CD4-positive, alpha-beta memory T cell (primary cell): ENCODE measurements at regions not wholly inside any gene's neighbourhood (a gene's known extent, or its start where the extent isn't known, plus 50 kb on each side); places are given as distances from the start of the nearest gene placed in this dataset.

Experiments used
- CTCF ChIA-PET: fragments of 350-600 bp; sonication (Branson Sonifier 250); formaldehyde crosslinking; loops from one replicate; lab custom pipeline; 2021; ENCODE audit warnings: inconsistent platforms; ENCODE audit not compliant: partially characterized antibody; lab: Charles Lee
- POLR2A ChIA-PET: fragments of 350-600 bp; sonication (Branson Sonifier 250); formaldehyde crosslinking; loops from one replicate; lab custom pipeline; 2021; ENCODE audit not compliant: partially characterized antibody; lab: Charles Lee
- DNase-seq, 5 donors: peaks; one replicate each; pipeline versions ENCODE4 v3.0.0 to v3.0.0-alpha.2; 2020 to 2022; ENCODE audit warnings: mixed read lengths in 1 of 5
- H3K27ac ChIP-seq: one replicate; pipeline ENCODE4 v1.7.0; 2013; ENCODE audit warnings: low read depth, low read length
- H3K27me3 ChIP-seq: 2 replicates; pipeline ENCODE4 v1.7.0; 2013; ENCODE audit warnings: mild to moderate bottlenecking, low read length, moderate library complexity; ENCODE audit not compliant: insufficient read depth
- H3K36me3 ChIP-seq: 2 replicates; pipeline ENCODE4 v1.7.0; 2013; ENCODE audit warnings: mild to moderate bottlenecking, low read length, moderate library complexity; ENCODE audit not compliant: insufficient read depth
- H3K4me1 ChIP-seq: 2 replicates; pipeline ENCODE4 v1.7.0; 2013; ENCODE audit warnings: mild to moderate bottlenecking, low read length, moderate library complexity; ENCODE audit not compliant: insufficient read depth
- H3K4me3 ChIP-seq, 2 donors: one replicate each; pipeline ENCODE4 v1.7.0; 2013; ENCODE audit warnings: low read length in 2 of 2, mild to moderate bottlenecking in 1 of 2
- H3K9me3 ChIP-seq, 2 donors: one replicate each; pipeline ENCODE4 v1.7.0; 2013; ENCODE audit warnings: low read length in 2 of 2, control low read depth in 1 of 2; ENCODE audit not compliant: control insufficient read depth in 1 of 2
- H3K27ac Mint-ChIP-seq, 7 donors: one replicate each; pipeline ENCODE4 v1.8.0; 2020 to 2021; ENCODE audit warnings: mixed read lengths in 7 of 7, mild to moderate bottlenecking in 6 of 7, inconsistent platforms in 3 of 7, moderate library complexity in 3 of 7
- H3K27me3 Mint-ChIP-seq, 2 donors: one replicate each; pipeline ENCODE4 v1.8.0; 2020 to 2021; ENCODE audit warnings: mixed read lengths in 2 of 2
- H3K36me3 Mint-ChIP-seq, 2 donors: one replicate each; pipeline ENCODE4 v1.8.0; 2020 to 2021; ENCODE audit warnings: mixed read lengths in 2 of 2, inconsistent platforms in 1 of 2, mild to moderate bottlenecking in 1 of 2
- H3K4me1 Mint-ChIP-seq, 4 donors: one replicate each; pipeline ENCODE4 v1.8.0; 2020 to 2021; ENCODE audit warnings: mixed read lengths in 4 of 4, mild to moderate bottlenecking in 1 of 4
- H3K4me3 Mint-ChIP-seq, 8 donors: one replicate each; pipeline ENCODE4 v1.8.0; 2020 to 2021; ENCODE audit warnings: mixed read lengths in 8 of 8, mild to moderate bottlenecking in 7 of 8, moderate library complexity in 6 of 8, inconsistent platforms in 3 of 8
- H3K9me3 Mint-ChIP-seq, 8 donors: one replicate each; pipeline ENCODE4 v1.8.0; 2020 to 2021; ENCODE audit warnings: mixed read lengths in 8 of 8, mild to moderate bottlenecking in 5 of 8, inconsistent platforms in 3 of 8, moderate library complexity in 1 of 8
- intact Hi-C: fragments of 100-400 bp; cut with micrococcal nuclease; formaldehyde crosslinking; loops from one replicate; pipeline ENCODE4 v1.15.1; 2023

DNA sequence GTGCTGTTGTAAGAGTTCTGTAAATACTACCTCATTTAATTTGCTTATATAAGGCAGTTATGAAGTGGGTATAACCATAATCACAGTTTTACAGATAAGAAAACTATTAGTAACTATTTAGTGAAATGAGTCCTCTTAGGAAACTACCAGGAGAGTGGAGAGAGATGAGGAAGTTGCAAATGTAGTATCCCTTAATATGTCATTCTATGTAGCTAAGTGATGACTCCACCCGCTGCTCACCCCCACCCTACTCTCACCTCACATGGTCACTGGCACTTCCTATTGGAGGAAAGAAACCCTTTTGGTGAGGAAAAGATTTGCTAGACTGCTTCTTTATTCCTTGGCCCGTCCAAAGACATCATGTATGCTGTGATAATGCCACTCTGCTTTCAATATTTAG is 241.8 kb upstream of the SLC24A2 start:
- no peak overlapping the region for H3K4me3 Mint-ChIP-seq
- intact Hi-C loops: no loop called here
- no peaks in the 10 kb centered on the region for H3K27me3 Mint-ChIP-seq
- POLR2A ChIA-PET: no interaction called here
- DNase-seq: no peak
- H3K27me3 ChIP-seq: no peaks in the 10 kb centered on the region
- H3K9me3 ChIP-seq: no peaks in the 10 kb centered on the region
- no peaks in the 10 kb centered on the region for H3K36me3 ChIP-seq
- H3K27ac ChIP-seq: no peak overlapping the region
- CTCF ChIA-PET: no interaction called here
- no peak overlapping the region for H3K27ac Mint-ChIP-seq
- no peaks in the 10 kb centered on the region for H3K4me1 ChIP-seq
- peaks cover 0 to 2% (median 0%) of the 10 kb centered on the region in 4 donors for H3K4me1 Mint-ChIP-seq
- H3K36me3 Mint-ChIP-seq: no peaks in the 10 kb centered on the region
- no peak overlapping the region for H3K4me3 ChIP-seq
- H3K9me3 Mint-ChIP-seq: peaks cover 0 to 2% (median 0%) of the 10 kb centered on the region in 8 donors

DNA sequence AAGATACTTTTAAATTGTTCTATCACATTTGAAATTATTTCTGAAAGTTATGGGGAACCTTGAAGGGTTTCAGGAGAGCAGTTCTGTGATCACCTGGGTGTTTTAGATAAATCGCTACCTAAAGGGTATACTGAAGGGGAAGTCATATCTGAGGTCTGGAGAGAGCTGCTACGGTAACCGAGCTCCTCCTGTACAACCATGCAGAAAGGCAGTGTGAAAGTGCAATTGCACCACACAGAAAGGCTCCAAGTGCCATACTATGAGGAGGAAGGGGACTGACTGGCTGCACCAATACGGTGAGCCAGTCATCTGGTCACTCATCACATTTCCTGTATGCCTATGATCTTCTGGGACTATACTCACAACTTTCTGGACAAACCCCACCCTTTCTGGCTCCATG is 241.4 kb upstream of the SLC24A2 start:
- H3K36me3 ChIP-seq: no peaks in the 10 kb centered on the region
- intact Hi-C loops: no loop called here
- no peaks in the 10 kb centered on the region for H3K4me1 ChIP-seq
- no peaks in the 10 kb centered on the region for H3K27me3 ChIP-seq
- H3K4me3 ChIP-seq: no peak overlapping the region
- CTCF ChIA-PET: no interaction called here
- no peak overlapping the region for H3K27ac Mint-ChIP-seq
- H3K9me3 Mint-ChIP-seq: peaks cover 0 to 2% (median 0%) of the 10 kb centered on the region in 8 donors
- POLR2A ChIA-PET: no interaction called here
- no peak overlapping the region for H3K4me3 Mint-ChIP-seq
- H3K4me1 Mint-ChIP-seq: peaks cover 0 to 2% (median 0%) of the 10 kb centered on the region in 4 donors
- no peaks in the 10 kb centered on the region for H3K9me3 ChIP-seq
- no peaks in the 10 kb centered on the region for H3K27me3 Mint-ChIP-seq
- no peak for DNase-seq
- no peak overlapping the region for H3K27ac ChIP-seq
- no peaks in the 10 kb centered on the region for H3K36me3 Mint-ChIP-seq

DNA sequence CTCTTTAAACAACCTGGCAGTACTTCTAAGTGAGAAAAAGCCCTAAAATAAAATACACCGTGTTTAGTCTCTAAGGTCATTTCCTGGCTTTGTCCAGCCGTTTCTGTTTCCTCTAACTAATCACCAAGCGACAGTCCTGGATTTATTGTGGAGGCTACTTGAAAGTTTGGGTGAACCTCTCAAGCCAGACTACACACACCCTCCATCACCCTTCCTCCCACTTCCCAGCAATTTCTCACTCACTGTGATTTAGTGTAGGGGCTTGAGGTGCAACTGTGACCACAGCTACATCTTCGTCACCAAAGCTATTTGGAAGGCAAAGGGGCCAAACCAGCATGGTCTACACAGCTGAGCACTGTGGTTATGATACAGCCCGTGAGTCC is 240.0 kb upstream of the SLC24A2 start:
- H3K27me3 Mint-ChIP-seq: no peaks in the 10 kb centered on the region
- Histone ChIP-seq H3K4me3 (no peak overlapping the region), H3K9me3 (no peaks in the 10 kb centered on the region), H3K36me3 (no peaks in the 10 kb centered on the region), H3K27ac (no peak overlapping the region), H3K27me3 (no peaks in the 10 kb centered on the region), H3K4me1 (no peaks in the 10 kb centered on the region)
- DNase-seq: no peak
- no peak overlapping the region for H3K4me3 Mint-ChIP-seq
- peak overlapping the region in 1 of 7 donors; percentile 7 for H3K27ac Mint-ChIP-seq
- CTCF ChIA-PET: no interaction called here
- peaks cover 0 to 2% (median 0%) of the 10 kb centered on the region in 8 donors for H3K9me3 Mint-ChIP-seq
- POLR2A ChIA-PET: no interaction called here
- H3K36me3 Mint-ChIP-seq: no peaks in the 10 kb centered on the region
- H3K4me1 Mint-ChIP-seq: peaks cover 0 to 2% (median 0%) of the 10 kb centered on the region in 4 donors
- intact Hi-C loops: no loop called here

DNA sequence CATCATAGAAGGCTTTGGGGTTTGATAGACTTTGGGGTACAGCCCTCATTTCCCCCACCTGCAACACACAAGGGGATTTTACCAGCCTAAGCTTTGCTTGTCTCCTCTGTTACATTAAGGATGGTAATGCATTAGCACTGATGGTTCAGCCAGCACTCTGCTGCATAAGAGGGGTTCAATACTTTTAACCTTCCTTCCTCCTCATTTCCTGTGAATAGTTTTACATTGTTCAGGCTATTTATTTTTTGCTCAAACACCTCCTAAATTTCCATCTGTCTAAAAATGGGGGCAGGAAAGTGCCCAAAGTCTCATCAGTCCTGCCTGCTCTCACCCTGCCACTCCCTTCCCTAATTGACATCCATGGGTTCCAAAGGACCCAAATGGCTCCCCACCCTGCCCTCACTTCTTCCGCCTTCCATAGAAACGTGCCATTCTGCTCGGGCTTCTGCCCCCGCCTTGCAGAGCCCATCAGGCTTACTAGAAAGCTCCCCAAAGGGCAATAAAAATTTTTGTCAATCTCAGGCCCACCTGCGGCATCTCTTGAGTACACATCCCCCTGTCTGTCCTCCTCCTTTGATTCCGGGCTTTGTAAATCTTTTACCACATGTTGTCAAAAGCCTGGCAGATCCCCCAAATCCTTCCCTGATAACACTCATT is 239.5 kb upstream of the SLC24A2 start:
- no peaks in the 10 kb centered on the region for H3K36me3 Mint-ChIP-seq
- peaks cover 0 to 2% (median 0%) of the 10 kb centered on the region in 8 donors for H3K9me3 Mint-ChIP-seq
- no peaks in the 10 kb centered on the region for H3K27me3 ChIP-seq
- ChIA-PET CTCF (no interaction called here), POLR2A (no interaction called here)
- H3K4me3 Mint-ChIP-seq: no peak overlapping the region
- no peaks in the 10 kb centered on the region for H3K4me1 Mint-ChIP-seq
- no peaks in the 10 kb centered on the region for H3K9me3 ChIP-seq
- H3K27ac ChIP-seq: no peak overlapping the region
- no peaks in the 10 kb centered on the region for H3K27me3 Mint-ChIP-seq
- no peaks in the 10 kb centered on the region for H3K36me3 ChIP-seq
- no peaks in the 10 kb centered on the region for H3K4me1 ChIP-seq
- DNase-seq: no peak
- no peak overlapping the region for H3K4me3 ChIP-seq
- intact Hi-C loops: no loop called here
- H3K27ac Mint-ChIP-seq: no peak overlapping the region

DNA sequence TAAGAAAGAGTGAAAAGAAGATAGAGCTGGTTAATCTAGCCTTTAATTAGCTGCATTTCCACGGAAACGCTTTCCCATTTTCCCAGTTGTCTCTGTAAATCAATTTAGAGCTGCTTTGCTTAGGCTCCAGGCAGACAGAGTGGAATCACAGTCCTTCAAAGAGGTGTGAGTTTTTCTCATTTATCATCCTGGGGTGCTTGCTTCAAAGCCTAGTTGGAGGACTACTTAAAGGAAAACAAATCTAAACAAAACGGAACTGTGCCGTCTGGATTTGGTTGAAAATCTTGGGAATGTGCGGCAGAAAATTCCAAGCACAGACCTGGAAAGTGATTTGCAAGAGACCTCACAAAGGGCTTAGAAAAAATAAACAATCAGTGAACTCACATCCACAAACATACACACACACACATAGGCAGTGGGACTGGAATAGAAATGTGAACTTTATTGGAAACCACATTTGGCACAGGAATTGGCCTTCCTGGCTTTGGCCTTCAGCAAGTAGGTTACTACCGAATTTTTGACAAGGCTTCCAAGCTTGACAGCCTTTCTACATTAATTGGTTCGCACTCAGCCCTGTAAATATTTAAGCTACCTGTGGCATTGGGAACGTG is 235.2 kb upstream of the SLC24A2 start:
- H3K27ac Mint-ChIP-seq: no peak overlapping the region
- H3K27ac ChIP-seq: no peak overlapping the region
- CTCF ChIA-PET: no interaction called here
- no peak overlapping the region for H3K4me3 ChIP-seq
- no peaks in the 10 kb centered on the region for H3K36me3 Mint-ChIP-seq
- H3K4me3 Mint-ChIP-seq: no peak overlapping the region
- no peaks in the 10 kb centered on the region for H3K27me3 Mint-ChIP-seq
- no peaks in the 10 kb centered on the region for H3K9me3 ChIP-seq
- intact Hi-C loops: no loop called here
- POLR2A ChIA-PET: no interaction called here
- no peaks in the 10 kb centered on the region for H3K36me3 ChIP-seq
- no peaks in the 10 kb centered on the region for H3K4me1 Mint-ChIP-seq
- peaks cover 0 to 2% (median 0%) of the 10 kb centered on the region in 8 donors for H3K9me3 Mint-ChIP-seq
- no peaks in the 10 kb centered on the region for H3K27me3 ChIP-seq
- H3K4me1 ChIP-seq: no peaks in the 10 kb centered on the region
- DNase-seq: no peak

DNA sequence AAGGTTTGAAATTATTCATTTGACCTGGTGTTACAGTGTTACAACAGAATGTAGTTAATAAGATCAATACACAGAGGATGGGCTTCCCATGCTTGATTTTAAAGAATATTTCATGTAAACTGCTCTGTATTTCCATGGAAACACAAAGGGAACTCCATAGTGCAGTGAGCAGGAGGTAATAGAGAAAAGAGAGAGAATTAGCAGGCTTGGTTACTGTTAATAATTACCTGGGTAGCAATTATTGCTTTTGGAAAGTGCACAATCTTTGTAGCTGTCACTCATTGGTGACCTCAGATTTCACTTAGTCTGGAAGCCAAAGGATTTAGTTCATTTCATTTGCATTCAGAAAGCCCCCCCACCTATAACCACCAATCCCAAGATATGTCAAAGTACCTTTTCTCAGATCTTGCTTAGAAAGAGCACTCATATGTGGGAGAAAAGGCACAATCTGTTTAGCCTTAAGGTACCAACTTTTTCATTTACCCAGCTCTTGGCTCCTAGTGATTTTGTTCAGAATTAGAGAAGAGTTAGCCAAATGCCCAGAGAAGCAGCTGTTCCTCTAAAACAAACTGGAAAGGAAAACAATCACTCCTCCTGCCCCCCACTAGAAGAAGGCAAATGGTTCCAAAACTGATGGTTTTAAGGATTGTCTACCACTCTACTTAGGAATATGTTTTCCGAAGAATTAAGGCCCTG is 234.5 kb upstream of the SLC24A2 start:
- Mint-ChIP-seq H3K4me3 (no peak overlapping the region), H3K36me3 (no peaks in the 10 kb centered on the region), H3K4me1 (no peaks in the 10 kb centered on the region), H3K9me3 (peaks cover 0 to 2% (median 0%) of the 10 kb centered on the region in 8 donors), H3K27me3 (no peaks in the 10 kb centered on the region), H3K27ac (no peak overlapping the region)
- ChIA-PET POLR2A (no interaction called here), CTCF (no interaction called here)
- intact Hi-C loops: no loop called here
- no peaks in the 10 kb centered on the region for H3K4me1 ChIP-seq
- no peaks in the 10 kb centered on the region for H3K27me3 ChIP-seq
- no peak overlapping the region for H3K4me3 ChIP-seq
- no peak overlapping the region for H3K27ac ChIP-seq
- H3K36me3 ChIP-seq: no peaks in the 10 kb centered on the region
- DNase-seq: no peak
- no peaks in the 10 kb centered on the region for H3K9me3 ChIP-seq

DNA sequence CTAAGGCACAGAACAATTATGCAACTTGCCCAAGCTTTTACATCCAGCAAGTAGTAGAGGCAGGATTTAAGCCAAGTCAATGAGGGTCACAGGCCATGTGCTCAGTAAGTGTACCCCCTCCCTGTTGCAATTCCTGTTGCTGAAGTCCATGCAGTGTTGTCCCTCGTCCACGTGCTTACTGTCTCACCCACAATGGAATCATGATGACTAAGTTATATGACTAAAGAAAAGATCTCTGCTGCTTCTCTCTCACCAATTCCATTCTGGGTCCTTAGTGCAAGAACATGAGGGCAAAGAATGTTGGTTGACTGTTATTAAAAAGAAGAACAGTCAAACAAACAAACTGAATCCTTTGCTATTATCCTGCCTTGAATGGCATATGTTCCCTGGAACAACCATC is 233.6 kb upstream of the SLC24A2 start:
- Mint-ChIP-seq H3K27ac (no peak overlapping the region), H3K36me3 (no peaks in the 10 kb centered on the region), H3K4me1 (no peaks in the 10 kb centered on the region), H3K4me3 (no peak overlapping the region), H3K27me3 (no peaks in the 10 kb centered on the region), H3K9me3 (peaks cover 0 to 2% (median 0%) of the 10 kb centered on the region in 8 donors)
- Histone ChIP-seq H3K4me1 (no peaks in the 10 kb centered on the region), H3K27me3 (no peaks in the 10 kb centered on the region), H3K27ac (no peak overlapping the region), H3K36me3 (no peaks in the 10 kb centered on the region), H3K9me3 (no peaks in the 10 kb centered on the region), H3K4me3 (no peak overlapping the region)
- intact Hi-C loops: no loop called here
- ChIA-PET CTCF (no interaction called here), POLR2A (no interaction called here)
- DNase-seq: no peak
